ENCODE measurements at regions not wholly inside any gene's neighbourhood (a gene's known extent, or its start where the extent isn't known, plus 50 kb on each side); places are given as distances from the start of the nearest gene placed in this dataset.

GRCh38 chr12:127360580-127360979 lies 906.4 kb upstream of the TMEM132C start:
- TF ChIP-seq EZH2phosphoT487 (IDR thresholded peaks at IDR 0.05; ENCODE audit: borderline replicate concordance, low read depth, low read length), result no peak
- TF ChIP-seq, protein P1, sequence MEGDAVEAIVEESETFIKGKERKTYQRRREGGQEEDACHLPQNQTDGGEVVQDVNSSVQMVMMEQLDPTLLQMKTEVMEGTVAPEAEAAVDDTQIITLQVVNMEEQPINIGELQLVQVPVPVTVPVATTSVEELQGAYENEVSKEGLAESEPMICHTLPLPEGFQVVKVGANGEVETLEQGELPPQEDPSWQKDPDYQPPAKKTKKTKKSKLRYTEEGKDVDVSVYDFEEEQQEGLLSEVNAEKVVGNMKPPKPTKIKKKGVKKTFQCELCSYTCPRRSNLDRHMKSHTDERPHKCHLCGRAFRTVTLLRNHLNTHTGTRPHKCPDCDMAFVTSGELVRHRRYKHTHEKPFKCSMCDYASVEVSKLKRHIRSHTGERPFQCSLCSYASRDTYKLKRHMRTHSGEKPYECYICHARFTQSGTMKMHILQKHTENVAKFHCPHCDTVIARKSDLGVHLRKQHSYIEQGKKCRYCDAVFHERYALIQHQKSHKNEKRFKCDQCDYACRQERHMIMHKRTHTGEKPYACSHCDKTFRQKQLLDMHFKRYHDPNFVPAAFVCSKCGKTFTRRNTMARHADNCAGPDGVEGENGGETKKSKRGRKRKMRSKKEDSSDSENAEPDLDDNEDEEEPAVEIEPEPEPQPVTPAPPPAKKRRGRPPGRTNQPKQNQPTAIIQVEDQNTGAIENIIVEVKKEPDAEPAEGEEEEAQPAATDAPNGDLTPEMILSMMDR (conservative IDR thresholded peaks at IDR 0.05; ENCODE audit: low read length), result no peak
- intact Hi-C loops (cut with micrococcal nuclease; ENCODE audit: unreplicated experiment), result no loop called here
- CTCF ChIA-PET (ENCODE audit: unreplicated experiment), result no interaction called here
- Histone ChIP-seq H3K36me3 (ENCODE audit: insufficient read depth, low read length) (no peaks in the 10 kb centered on the region), H3K4me1 (ENCODE audit: insufficient read depth, low read length, poor library complexity, severe bottlenecking) (no peaks in the 10 kb centered on the region), H3K9me2 (ENCODE audit: insufficient read depth, low read length) (no peaks in the 10 kb centered on the region), H3K9me3 (ENCODE audit: low read length) (no peaks in the 10 kb centered on the region), H4K20me1 (ENCODE audit: insufficient read depth, low read length) (no peaks in the 10 kb centered on the region), H2AFZ (ENCODE audit: low read length) (no peak overlapping the region), H3K27ac (ENCODE audit: low read depth, low read length, poor library complexity, severe bottlenecking) (no peak overlapping the region), H3K4me2 (ENCODE audit: low read length) (no peak overlapping the region), H3K79me2 (ENCODE audit: insufficient read depth, low read depth, low read length) (no peaks in the 10 kb centered on the region), H3K4me3 (ENCODE audit: low read depth, low read length, poor library complexity, severe bottlenecking) (no peak overlapping the region)
- no TSS peak for BruUV-seq (replicated peaks)
- DNase-seq (ENCODE audit: low spot score), result no peak
- POLR2A ChIA-PET, result no interaction called here

GRCh38 chr12:127362121-127362520 lies 904.8 kb upstream of the TMEM132C start:
- TF ChIP-seq, protein P1 (conservative IDR thresholded peaks at IDR 0.05; ENCODE audit: low read length), result no peak
- no peak for TF ChIP-seq EZH2phosphoT487 (IDR thresholded peaks at IDR 0.05; ENCODE audit: borderline replicate concordance, low read depth, low read length)
- no peak overlapping the region for H3K4me2 ChIP-seq (ENCODE audit: low read length)
- DNase-seq (ENCODE audit: low spot score), result no peak
- no TSS peak for BruUV-seq (replicated peaks)
- intact Hi-C loops (cut with micrococcal nuclease; ENCODE audit: unreplicated experiment), result no loop called here
- ChIA-PET CTCF (ENCODE audit: unreplicated experiment) (no interaction called here), POLR2A (no interaction called here)
- no peaks in the 10 kb centered on the region for H4K20me1 ChIP-seq (ENCODE audit: insufficient read depth, low read length)
- no peak overlapping the region for H2AFZ ChIP-seq (ENCODE audit: low read length)
- no peak overlapping the region for H3K27ac ChIP-seq (ENCODE audit: low read depth, low read length, poor library complexity, severe bottlenecking)
- no peaks in the 10 kb centered on the region for H3K4me1 ChIP-seq (ENCODE audit: insufficient read depth, low read length, poor library complexity, severe bottlenecking)
- H3K4me3 ChIP-seq (ENCODE audit: low read depth, low read length, poor library complexity, severe bottlenecking), result no peak overlapping the region
- no peaks in the 10 kb centered on the region for H3K9me2 ChIP-seq (ENCODE audit: insufficient read depth, low read length)
- no peaks in the 10 kb centered on the region for H3K79me2 ChIP-seq (ENCODE audit: insufficient read depth, low read depth, low read length)
- H3K36me3 ChIP-seq (ENCODE audit: insufficient read depth, low read length), result no peaks in the 10 kb centered on the region
- H3K9me3 ChIP-seq (ENCODE audit: low read length), result no peaks in the 10 kb centered on the region

GRCh38 chr12:127363392-127363791 lies 903.6 kb upstream of the TMEM132C start:
- intact Hi-C loops (cut with micrococcal nuclease; ENCODE audit: unreplicated experiment), result no loop called here
- no peak for DNase-seq (ENCODE audit: low spot score)
- H2AFZ ChIP-seq (ENCODE audit: low read length), result no peak overlapping the region
- H3K9me3 ChIP-seq (ENCODE audit: low read length), result no peaks in the 10 kb centered on the region
- no peaks in the 10 kb centered on the region for H3K36me3 ChIP-seq (ENCODE audit: insufficient read depth, low read length)
- ChIA-PET CTCF (ENCODE audit: unreplicated experiment) (no interaction called here), POLR2A (interaction anchor here (0.5 to 0.6 kb wide), 3 partner anchors 13 to 1388 kb away, joined by 3 to 5 read pairs (median 3); no protein-coding TSS in a partner anchor)
- TF ChIP-seq, protein P1 (conservative IDR thresholded peaks at IDR 0.05; ENCODE audit: low read length), result peak; percentile 52
- TF ChIP-seq EZH2phosphoT487 (IDR thresholded peaks at IDR 0.05; ENCODE audit: borderline replicate concordance, low read depth, low read length), result no peak
- no peaks in the 10 kb centered on the region for H3K79me2 ChIP-seq (ENCODE audit: insufficient read depth, low read depth, low read length)
- H3K4me3 ChIP-seq (ENCODE audit: low read depth, low read length, poor library complexity, severe bottlenecking), result no peak overlapping the region
- H3K4me1 ChIP-seq (ENCODE audit: insufficient read depth, low read length, poor library complexity, severe bottlenecking), result no peaks in the 10 kb centered on the region
- BruUV-seq (replicated peaks), result no TSS peak
- H3K27ac ChIP-seq (ENCODE audit: low read depth, low read length, poor library complexity, severe bottlenecking), result no peak overlapping the region
- no peaks in the 10 kb centered on the region for H4K20me1 ChIP-seq (ENCODE audit: insufficient read depth, low read length)
- no peaks in the 10 kb centered on the region for H3K9me2 ChIP-seq (ENCODE audit: insufficient read depth, low read length)
- no peak overlapping the region for H3K4me2 ChIP-seq (ENCODE audit: low read length)
